OCI-LY7 (cell line): ENCODE measurements at regions not wholly inside any gene's neighbourhood (a gene's known extent, or its start where the extent isn't known, plus 50 kb on each side); places are given as distances from the start of the nearest gene placed in this dataset.

Source experiments
- BruUV-seq: library from RNA; stranded (reverse); fragments of 400-500 nt; replicated peaks from 2 replicates; lab custom pipeline; 2021; lab: Mats Ljungman, UMichigan
- CTCF ChIA-PET: fragments of 300-600 bp; sonication (Branson Sonifier 250); formaldehyde crosslinking; loops from one replicate; lab custom pipeline; 2022; ENCODE audit warnings: antibody characterized with exemption; ENCODE audit not compliant: unreplicated experiment; lab: Charles Lee
- POLR2A ChIA-PET: fragments of 300-600 bp; sonication (Branson Sonifier 250); formaldehyde crosslinking; loops from one replicate; lab custom pipeline; 2022; ENCODE audit warnings: antibody characterized with exemption; lab: Charles Lee
- DNase-seq: peaks from one replicate; pipeline ENCODE4 v3.0.0-alpha.2; 2015; ENCODE audit warnings: low spot score
- H2AFZ ChIP-seq: fragments of 200-600 bp; sonication (generic), shearing (Covaris generic); 2 replicates; pipeline ENCODE4 v1.6.1; 2014; ENCODE audit warnings: mild to moderate bottlenecking, antibody characterized with exemption, low read length, moderate library complexity
- H3K27ac ChIP-seq: fragments of 200-600 bp; sonication (generic); 2 replicates; pipeline ENCODE4 v1.5.1; 2014; ENCODE audit warnings: mixed run types, low read depth, mild to moderate bottlenecking, moderate library complexity, low read length, inconsistent platforms; ENCODE audit not compliant: poor library complexity, severe bottlenecking
- H3K36me3 ChIP-seq: fragments of 200-600 bp; sonication (generic); 2 replicates; pipeline ENCODE4 v1.6.1; 2014; ENCODE audit warnings: mild to moderate bottlenecking, antibody characterized with exemption, low read length, moderate library complexity, mixed read lengths; ENCODE audit not compliant: insufficient read depth
- H3K4me1 ChIP-seq: fragments of 200-600 bp; sonication (generic); 2 replicates; pipeline ENCODE4 v1.5.1; 2014; ENCODE audit warnings: mild to moderate bottlenecking, low read length; ENCODE audit not compliant: insufficient read depth, poor library complexity, severe bottlenecking
- H3K4me2 ChIP-seq: fragments of 200-600 bp; sonication (generic); 2 replicates; pipeline ENCODE4 v1.6.1; 2014; ENCODE audit warnings: mild to moderate bottlenecking, low read length
- H3K4me3 ChIP-seq: fragments of 200-600 bp; sonication (generic); 2 replicates; pipeline ENCODE4 v1.5.1; 2014; ENCODE audit warnings: mild to moderate bottlenecking, low read depth, low read length; ENCODE audit not compliant: poor library complexity, severe bottlenecking
- H3K79me2 ChIP-seq: fragments of 200-600 bp; sonication (generic); 2 replicates; pipeline ENCODE4 v1.6.1; 2016; ENCODE audit warnings: low read depth, mild to moderate bottlenecking, low read length, moderate library complexity, mixed read lengths; ENCODE audit not compliant: insufficient read depth
- H3K9me2 ChIP-seq: fragments of 200-600 bp; sonication (generic); 2 replicates; pipeline ENCODE4 v1.6.1; 2016; ENCODE audit warnings: mild to moderate bottlenecking, low read length, mixed read lengths; ENCODE audit not compliant: insufficient read depth
- H3K9me3 ChIP-seq: fragments of 200-600 bp; sonication (generic); 2 replicates; pipeline ENCODE4 v1.6.1; 2014; ENCODE audit warnings: mild to moderate bottlenecking, mixed run types, low read length, mixed read lengths
- H4K20me1 ChIP-seq: fragments of 200-600 bp; sonication (generic); 2 replicates; pipeline ENCODE4 v1.6.1; 2014; ENCODE audit warnings: mild to moderate bottlenecking, antibody characterized with exemption, low read length, moderate library complexity, mixed read lengths; ENCODE audit not compliant: insufficient read depth
- CTCF ChIP-seq: fragments of 200-600 bp; sonication (generic); conservative IDR thresholded peaks from 2 replicates; pipeline ENCODE4 v1.5.1; 2014; ENCODE audit warnings: mild to moderate bottlenecking, antibody characterized with exemption, low read length, moderate library complexity, mixed read lengths
- EZH2phosphoT487 ChIP-seq: fragments of 200-600 bp; sonication (generic); IDR thresholded peaks from 2 replicates; pipeline ENCODE4 v1.6.1; 2018; ENCODE audit warnings: low read depth, borderline replicate concordance, mild to moderate bottlenecking, mixed run types, antibody characterized with exemption, low read length, moderate library complexity, mixed read lengths
- intact Hi-C: fragments of 100-400 bp; cut with micrococcal nuclease; formaldehyde crosslinking; loops from one replicate; pipeline ENCODE4 v1.10.0; 2022; ENCODE audit not compliant: unreplicated experiment

GRCh38 chr4:125481334-125482045, 166.7 kb downstream of the FAT4 start:
- H3K9me3 ChIP-seq: no peaks in the 10 kb centered on the region
- BruUV-seq: no TSS peak
- H2AFZ ChIP-seq: no peak overlapping the region
- no peaks in the 10 kb centered on the region for H3K4me1 ChIP-seq
- TF ChIP-seq CTCF (no peak), EZH2phosphoT487 (no peak)
- CTCF ChIA-PET: no interaction called here
- H3K79me2 ChIP-seq: no peaks in the 10 kb centered on the region
- intact Hi-C loops: no loop called here
- no peak overlapping the region for H3K27ac ChIP-seq
- no peak overlapping the region for H3K4me2 ChIP-seq
- no peaks in the 10 kb centered on the region for H3K9me2 ChIP-seq
- H3K36me3 ChIP-seq: no peaks in the 10 kb centered on the region
- H3K4me3 ChIP-seq: no peak overlapping the region
- DNase-seq: no peak
- no peaks in the 10 kb centered on the region for H4K20me1 ChIP-seq
- POLR2A ChIA-PET: interaction anchor here (0.6 kb wide), 1 partner anchor 174 kb away, joined by 3 read pairs; no protein-coding TSS in a partner anchor

- Histone ChIP-seq H3K79me2 (no peaks in the 10 kb centered on the region), H3K27ac (no peak overlapping the region), H3K36me3 (no peaks in the 10 kb centered on the region), H3K9me2 (no peaks in the 10 kb centered on the region), H3K4me3 (no peak overlapping the region), H3K4me1 (no peaks in the 10 kb centered on the region), H3K9me3 (no peaks in the 10 kb centered on the region), H2AFZ (no peak overlapping the region), H4K20me1 (no peaks in the 10 kb centered on the region), H3K4me2 (no peak overlapping the region)
- ChIA-PET POLR2A (no interaction called here), CTCF (no interaction called here)
- no peak for DNase-seq
- intact Hi-C loops: no loop called here
- TF ChIP-seq CTCF: no peak
- no peak for TF ChIP-seq EZH2phosphoT487
- no TSS peak for BruUV-seq
Measured at GRCh38 chr4:125482822-125483221, 168.1 kb downstream of the FAT4 start.

DNA sequence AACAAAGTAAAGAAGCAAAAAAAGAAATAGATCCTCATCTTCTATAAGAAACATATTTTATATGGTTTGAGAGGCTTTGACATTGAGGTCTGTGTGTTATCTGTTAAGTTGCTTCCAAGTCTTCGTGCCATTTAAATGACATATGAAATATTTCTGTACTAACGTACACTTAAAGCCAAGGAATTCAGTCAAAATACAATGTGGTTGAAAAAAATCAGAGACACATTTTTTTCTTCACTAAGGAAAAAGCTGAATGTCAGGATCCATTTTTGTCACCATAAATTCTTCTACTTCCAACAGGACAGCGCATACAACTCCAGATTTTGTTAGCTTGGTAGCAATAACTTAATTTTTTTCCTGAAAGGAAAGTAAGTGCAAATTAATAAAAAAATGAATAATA, 168.5 kb downstream of the FAT4 start:
- Histone ChIP-seq H3K4me2 (no peak overlapping the region), H3K4me3 (no peak overlapping the region), H3K27ac (no peak overlapping the region), H3K4me1 (no peaks in the 10 kb centered on the region), H3K9me3 (no peaks in the 10 kb centered on the region), H3K79me2 (no peaks in the 10 kb centered on the region), H2AFZ (no peak overlapping the region), H4K20me1 (no peaks in the 10 kb centered on the region), H3K9me2 (no peaks in the 10 kb centered on the region), H3K36me3 (no peaks in the 10 kb centered on the region)
- no TSS peak for BruUV-seq
- POLR2A ChIA-PET: interaction anchor here (0.7 to 1.0 kb wide), 2 partner anchors 7 to 9 kb away, joined by 3 to 4 read pairs; no protein-coding TSS in a partner anchor
- no peak for DNase-seq
- CTCF ChIA-PET: no interaction called here
- intact Hi-C loops: no loop called here
- TF ChIP-seq EZH2phosphoT487: no peak
- TF ChIP-seq CTCF: no peak
